NCI-H1048 (cell line): ENCODE measurements at regions not wholly inside any gene's neighbourhood (a gene's known extent, or its start where the extent isn't known, plus 50 kb on each side); places are given as distances from the start of the nearest gene placed in this dataset.
"Not testable (repeated sequence)": the region's sequence is repeated elsewhere in the genome, so short reads cannot be mapped to it uniquely, and the experiment has no call there.

ENCODE experiments used
- DNase-seq: peaks from one replicate; lab custom pipeline; 2025; lab: John Stamatoyannopoulos, UW

DNA sequence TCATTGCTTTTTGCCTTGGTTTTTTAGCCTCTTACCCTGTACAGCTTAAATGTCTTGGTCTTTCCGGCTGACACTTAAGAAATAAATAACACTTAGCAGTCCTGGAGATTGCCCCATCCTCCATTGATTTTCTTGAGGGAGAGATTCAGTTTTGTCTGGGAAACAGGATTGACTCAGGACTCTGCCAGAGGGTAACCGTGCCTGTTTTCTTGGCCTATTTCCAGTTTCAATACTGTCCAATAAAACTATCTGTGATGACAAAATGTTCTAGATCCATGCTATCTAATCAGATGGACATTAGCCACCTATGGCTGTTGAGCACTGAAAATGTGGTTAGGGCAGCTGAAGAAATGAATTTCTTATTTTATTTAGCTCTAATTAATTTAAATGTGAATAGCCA is 216.1 kb downstream of the DUSP10 start:
- no peak for DNase-seq

DNA sequence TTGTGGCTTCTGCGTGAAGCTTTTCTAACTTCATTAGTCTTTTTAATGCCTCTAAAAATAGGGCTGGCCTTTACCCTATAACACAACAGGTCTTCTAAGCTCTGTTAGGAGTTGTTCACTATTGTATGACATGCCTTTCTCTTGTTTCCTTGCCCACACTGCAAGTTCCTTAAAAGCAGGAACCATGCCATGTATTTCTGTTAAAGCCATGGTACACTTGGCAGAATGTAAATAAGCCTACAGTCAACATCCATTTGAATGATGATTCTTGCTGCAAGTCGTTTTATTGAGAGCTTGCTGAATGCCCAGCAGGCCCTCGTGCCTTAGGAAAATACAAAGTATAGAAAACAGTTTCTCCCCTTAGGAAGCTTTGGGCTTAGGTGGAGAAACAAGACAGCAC is 214.6 kb downstream of the DUSP10 start:
- DNase-seq = no peak

DNA sequence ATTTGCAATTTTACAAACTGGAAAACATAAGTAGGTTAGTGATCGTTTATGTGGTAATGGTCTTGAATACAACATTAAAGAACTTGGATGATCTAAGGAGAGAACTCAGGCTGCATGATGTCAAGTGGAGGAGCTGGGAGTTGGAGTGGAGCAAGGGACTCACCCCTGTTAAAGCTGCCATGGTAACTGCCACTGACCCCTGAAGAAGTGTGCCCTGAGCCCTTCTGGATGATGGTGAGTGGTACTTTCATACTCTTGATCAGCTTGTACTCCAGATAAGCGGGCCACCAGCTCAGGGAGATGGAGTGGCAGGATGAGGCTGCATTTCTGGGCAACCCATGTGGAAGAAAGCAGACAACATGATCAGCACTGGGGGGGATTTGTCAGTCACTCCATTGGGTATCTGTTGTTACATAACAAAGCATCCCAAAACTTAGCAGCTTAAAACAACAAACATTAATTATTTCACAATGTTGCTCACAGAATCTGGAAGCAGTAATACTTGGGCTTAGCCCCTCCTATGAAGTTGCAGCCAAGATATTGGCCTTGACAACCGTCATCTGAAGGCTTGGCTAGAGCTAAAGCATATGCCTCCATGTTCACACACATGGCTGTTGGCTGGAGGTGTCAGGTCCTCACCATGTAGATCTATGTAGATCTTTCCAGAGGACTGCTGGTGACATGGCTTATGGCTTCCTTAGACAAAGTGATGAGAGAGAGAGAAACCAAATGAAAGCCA is 213.8 kb downstream of the DUSP10 start:
- no peak for DNase-seq

DNA sequence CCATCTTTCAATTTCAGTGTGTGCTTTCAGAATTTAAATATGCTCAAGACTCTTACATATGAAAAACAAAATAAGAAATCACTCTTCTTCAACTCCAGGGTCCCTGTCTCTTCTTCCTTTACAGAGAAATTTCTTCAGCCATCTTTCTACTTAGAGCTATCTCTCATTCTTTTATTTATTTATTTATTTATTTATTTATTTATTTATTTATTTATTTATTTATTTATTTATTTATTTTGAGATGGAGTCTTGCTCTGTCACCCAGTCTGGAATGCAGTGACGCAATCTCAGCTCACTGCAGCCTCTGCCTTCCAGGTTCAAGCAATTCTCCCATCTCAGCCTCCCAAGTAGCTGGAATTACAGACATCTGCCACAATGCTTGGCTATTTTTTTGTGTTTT is 211.7 kb downstream of the DUSP10 start:
- DNase-seq = not testable (repeated sequence)

DNA sequence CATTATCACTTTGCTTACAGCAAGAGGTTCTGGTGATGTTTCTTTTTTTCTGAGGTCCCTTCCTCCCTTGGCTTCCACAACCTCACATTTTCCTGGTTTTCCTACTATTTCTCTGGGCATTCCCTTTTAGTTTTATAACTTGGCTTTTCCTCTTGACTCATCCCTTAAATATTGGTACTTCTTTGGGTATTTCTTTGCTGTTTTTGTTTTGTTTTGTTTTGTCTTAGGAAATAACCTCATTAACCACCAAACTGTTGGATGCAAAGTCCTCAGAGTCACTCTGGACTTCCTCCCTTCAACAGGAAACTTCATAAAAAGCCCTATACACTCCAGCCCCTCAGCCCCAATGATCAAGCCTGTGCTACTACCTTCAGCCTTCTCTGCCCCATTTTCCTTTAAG is 211.1 kb downstream of the DUSP10 start:
- DNase-seq = no peak

DNA sequence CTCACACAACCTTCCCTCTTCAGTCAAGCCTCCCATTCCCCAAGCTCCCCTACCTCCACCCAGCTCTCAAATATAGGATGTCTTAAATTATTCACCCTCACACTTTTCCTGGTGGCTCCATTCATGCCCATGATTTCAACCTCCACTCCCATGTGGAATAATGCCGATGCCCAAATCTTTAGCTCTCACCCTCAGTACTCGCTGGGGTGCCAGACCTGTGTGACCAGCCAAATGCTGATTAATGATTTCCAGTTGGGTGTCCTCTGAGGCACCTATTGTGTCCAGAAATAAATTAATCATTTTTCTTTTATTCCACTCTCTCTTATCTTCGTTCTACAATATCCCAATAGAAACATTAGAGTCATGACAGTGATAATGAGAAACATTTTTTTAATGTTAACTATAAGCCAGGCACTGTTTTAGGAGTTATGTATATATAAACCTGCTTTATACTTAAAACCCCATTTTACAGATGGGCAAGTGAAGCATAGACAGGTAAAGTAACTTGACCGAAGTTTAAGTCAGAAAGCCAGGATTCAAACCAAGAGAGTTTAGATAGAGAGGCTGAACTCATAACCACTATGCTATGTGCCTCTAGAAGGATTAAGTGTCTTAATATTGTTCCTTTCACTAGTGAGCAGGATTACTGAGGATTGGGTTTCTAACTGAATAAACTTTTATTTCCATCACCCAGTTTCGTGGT is 209.7 kb downstream of the DUSP10 start:
- DNase-seq = no peak

DNA sequence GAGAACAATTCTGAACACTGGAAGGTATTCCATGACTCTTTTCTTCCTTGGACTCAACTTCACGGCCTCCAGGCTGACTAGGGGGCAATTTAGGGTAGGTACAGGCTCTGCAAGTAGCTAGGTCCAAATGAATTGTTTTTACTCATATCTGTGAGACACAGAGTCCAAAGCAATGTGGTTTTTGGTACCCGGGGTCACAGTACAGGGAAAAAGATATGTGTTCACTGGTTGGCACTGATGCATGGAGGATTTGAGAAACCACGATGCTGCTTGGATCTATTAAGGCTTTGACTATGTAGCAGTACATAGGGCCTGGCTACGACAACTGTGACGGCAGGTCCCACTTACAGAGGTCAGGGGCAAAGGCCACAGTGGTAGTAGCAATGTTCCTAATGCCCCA is 200.6 kb downstream of the DUSP10 start:
- DNase-seq = no peak

DNA sequence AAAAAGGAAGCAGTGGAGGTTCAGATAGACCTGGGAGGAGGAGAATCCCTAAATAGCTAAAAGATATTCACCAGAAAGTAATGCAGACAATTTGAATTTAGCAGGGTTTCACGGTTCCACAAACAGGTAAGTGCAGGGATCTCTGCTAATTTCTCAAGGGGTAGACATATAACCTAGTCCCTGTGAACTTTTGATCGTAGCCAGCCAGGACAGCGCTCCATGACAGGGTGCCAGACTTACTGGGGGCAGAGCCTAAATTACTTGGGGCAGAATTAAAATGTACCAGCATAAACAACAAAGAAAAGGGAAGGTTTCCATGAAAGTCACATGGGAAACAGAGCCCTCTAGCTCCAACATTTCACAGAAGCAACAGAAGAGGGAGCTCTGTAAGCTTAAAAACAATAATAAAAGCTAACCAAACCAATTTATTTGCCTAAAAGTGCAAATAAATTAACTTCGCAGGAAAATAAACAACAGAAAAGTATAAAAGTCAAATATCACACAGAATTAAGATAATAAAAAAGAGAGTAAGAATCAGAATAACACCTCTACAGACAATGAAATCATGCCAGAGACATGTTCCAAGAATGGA is 198.3 kb downstream of the DUSP10 start:
- no peak for DNase-seq

DNA sequence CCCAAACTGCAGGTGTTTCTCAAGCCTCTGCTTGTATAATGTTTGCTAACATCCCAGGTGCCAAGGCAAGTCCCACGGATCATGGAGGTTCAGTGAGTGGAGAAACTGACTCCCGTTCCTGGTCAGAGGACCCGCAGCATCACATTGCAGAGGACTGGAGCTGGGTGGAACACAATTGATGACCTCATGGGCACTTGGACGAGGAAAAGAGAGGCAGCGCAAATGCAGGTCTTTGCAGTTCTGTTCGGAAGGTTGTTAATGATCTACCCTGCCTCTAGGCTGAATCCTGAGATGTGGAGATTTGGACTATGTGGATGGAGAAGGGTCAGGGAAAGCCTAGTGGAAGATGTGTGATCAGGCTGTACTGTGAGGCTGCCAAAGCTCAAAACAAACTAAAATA is 192.9 kb downstream of the DUSP10 start:
- DNase-seq = no peak

DNA sequence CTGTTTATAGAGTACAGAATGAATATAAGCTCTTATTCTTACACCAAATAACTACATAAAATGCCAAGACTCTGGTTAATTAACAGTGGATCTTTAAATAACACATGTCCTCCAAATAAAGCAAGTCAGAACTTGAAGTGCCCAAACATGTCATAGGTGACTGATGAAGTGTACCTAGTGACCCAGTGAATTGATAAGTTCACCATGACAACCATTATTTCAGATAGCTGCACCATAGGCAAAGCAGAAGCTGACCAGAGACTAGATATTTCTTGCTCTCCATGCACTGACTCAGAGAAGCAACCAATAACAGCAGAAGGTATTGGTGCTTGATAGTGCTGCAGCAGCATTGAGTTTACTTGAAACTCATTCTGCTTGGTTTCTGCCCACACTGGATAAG is 192.1 kb downstream of the DUSP10 start:
- DNase-seq = no peak

DNA sequence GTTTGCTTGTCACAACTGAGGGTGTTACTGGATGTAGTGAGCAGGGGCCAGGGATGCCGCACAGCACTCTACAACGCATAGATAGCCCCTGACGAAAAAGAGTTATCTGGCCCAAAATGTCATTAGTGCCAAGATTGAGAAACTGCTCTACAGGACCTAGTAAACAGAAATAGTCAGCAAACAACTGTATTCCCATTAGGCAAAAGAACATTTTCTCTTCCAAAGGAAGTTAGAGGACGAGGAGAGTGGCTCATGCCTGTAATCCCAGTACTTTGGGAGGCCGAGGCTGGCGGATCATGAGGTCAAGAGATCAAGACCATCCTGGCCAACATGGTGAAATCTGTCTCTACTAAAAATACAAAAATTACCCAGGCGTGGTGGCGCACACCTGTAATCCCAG is 189.1 kb downstream of the DUSP10 start:
- DNase-seq = not testable (repeated sequence)

DNA sequence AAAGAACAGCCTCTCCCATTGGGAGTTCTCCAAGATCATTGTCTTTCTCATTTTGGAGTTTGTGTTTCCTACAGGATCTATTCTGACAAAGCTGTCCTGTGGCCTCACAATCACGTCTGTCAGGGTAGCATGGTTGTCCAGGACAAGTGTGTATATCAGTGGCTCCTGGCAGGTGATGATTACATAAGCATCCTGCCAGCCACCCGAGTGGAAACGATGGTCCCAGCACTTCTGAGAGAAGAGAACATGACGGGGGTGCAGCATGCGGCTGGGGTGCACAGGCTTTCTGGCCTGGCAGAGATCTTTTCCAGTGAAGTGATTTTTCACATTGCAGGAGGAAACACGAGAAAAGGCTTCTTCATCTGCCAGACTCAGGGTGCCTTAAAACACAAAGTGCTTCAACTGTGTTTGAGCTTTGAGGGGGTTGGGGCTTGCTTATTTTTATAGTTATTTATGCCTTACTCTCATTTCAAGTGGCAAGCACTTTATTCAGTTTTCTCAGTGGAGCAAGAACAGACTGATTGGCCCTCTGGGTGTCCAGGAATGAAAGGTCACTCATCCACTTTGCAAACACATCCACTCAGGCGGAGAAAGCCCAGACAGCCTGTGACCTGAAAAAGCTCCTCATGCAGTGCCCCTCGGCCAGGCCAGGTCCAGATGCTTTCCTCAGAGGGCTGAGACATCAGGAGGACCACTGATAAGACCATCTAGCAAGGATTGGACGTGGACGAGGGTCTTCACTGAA is 186.0 kb downstream of the DUSP10 start:
- no peak for DNase-seq

DNA sequence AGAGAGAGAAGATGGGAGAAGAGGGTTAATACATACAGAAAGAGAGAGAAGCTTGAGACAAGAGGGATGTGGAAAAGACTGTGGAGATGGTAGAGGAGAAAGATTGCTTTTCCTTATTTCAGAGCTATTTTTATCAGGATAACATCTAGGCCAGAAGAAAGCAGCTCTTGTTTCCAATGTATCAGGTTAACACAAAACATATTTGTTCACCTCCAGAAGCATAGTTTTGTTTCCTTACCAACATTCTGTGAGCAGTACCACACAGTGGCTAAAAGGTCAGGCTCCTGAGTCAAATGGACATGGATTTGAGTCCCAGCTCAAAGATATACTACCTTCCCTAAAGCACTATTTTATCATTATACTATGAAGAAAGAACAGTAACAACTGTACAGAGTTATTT is 185.5 kb downstream of the DUSP10 start:
- no peak for DNase-seq

DNA sequence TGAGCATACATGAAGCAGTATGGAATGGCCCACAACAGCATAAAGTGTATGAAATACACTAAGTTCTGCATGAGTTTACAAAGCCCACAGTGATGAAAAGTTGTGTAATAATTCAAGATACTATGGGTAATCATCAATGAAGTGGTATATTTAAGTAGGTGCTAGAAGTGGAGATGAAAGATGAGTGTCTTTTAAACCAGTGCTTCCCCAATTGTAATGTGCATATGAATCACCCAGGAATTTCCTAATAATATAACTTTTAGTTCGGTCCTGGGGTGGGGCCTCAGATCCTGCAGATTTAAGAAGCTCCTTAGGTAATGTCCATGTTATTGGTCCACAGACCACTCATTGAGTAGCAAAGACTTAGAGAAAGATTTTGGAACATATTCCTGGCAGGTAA is 184.9 kb downstream of the DUSP10 start:
- no peak for DNase-seq

DNA sequence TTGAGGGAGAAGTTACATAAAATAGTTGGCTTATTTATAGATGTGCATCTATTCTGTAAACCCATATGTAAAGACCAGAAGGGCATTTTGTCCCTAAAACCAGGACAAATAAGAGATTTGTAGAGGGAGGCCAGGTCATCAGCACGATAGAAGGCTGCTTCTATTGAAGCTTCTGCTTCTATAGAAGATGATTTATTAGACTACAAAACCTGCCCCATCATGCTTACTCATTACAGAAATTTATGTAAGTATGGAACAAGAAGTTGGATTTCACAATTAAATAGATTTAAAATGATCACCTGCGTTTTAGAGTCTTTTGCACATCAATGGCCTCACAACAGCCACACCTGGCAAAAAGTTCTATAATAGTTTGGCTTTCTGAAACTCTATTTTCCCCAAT is 183.5 kb downstream of the DUSP10 start:
- no peak for DNase-seq

DNA sequence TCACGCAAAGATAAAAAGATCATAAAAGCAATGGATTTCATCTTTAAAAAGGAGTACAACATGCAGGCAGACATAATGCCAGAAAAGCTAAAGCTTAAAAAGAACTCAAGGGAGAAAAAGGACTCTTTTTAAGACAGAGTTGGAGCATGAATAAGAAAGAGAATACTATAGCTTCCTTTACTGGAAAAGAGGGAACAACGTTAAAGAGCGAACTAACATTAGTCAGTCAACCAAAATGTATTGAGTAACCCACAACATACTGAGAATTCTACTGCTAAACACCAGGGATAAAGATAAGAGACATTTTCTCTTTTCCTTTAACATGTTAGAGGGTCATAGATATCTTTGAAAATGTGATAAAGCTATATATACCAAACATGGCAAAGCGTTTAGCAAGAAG is 182.0 kb downstream of the DUSP10 start:
- DNase-seq = no peak

DNA sequence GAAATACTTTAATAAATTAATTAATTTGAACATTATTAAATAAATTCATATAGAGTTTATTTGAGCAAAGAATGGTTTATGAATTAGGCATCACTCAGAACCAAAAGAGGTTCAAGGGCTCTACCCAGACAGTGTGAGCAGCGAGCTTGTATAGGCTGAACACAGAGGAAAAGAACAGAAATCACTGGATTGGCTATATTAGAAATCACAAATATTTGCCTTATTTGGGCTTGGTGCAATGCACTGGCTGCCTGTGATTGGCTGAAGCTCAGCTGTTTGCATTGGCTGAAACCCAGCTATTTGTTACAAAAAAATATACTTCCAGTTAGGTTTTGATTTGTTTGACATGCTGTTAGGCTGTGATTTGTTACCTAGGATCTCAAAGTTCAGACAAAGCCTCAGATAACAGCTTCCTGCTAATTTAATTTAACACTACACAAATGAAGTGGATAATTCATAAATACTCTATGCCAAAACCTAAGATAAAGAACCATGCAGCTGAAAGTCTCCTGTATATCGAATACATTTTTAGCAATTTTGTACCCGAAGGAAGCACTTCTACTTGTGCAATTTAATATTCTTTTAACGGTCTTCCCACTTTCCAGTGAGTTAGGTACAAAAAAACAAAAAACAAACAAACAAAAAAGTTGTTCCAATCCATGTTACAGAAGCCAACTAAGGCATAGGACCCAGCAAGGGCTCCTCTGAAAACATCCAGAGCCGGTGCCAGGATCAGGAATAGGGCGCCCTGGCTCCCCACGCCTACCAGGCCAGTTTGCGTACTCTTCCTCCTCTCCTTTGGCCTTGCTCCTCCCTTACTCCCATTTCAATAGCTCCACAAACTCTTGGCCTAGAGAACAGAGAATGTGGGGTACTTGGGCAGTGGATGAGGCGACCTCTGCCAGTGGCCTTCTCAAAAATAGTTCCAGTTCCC is 179.1 kb downstream of the DUSP10 start:
- DNase-seq = no peak

DNA sequence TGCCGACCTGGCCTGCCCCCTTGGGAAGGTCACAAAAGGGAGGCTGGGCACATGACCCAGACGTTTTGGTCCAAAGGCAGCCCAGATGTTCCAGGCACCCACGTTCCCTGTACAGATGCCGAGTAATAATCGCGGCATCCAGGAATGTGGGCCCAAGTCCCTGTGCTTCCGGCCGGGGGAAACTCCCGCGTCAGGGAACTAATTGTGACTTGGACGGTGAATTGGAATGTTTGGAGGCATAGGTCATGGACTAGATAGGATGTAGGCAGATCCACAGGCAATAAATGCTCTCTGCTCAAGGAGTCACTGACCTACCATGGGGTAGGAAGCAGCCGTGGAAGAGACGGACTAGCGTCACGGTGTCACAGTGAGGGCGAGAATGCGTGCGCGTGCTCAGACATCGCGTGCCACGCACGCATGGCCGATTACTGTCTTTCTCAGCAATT is 178.4 kb downstream of the DUSP10 start:
- no peak for DNase-seq

DNA sequence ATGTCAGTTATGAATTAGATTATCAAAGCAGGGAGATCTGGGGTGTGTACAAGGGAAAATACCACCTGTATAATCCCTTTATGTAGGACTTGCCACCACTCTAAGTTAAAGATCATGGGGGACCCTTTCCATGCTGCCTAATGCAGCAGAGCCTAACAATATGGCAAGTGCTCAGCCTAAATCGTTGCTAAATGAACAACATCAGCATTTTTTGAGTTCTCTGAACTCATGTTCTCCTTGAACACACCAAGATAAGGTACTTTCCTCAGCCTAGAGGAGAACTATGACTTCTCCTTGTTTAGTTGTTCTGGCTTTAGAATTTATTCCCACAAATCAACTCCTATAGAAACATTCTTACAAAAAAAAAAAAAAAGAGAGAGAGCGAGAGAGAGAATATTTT is 177.0 kb downstream of the DUSP10 start:
- no peak for DNase-seq

DNA sequence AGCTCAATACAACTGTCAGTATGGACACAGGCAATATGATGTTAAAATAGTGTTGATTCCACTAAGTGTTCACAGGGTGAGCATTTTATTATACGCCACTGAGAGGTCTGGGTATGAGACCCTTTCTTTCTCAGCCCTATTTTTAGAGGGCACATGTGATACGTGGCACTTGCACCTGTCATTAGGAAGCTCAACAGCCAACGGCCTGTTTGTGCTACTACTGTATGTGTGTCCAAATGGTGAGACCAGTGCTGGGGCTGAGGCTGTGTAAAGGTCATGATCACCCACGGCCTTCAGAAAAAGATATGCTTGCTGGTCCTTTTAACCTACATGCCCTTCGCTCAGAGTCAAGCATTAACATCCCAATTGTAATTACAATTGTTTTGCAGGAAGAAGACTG is 176.2 kb downstream of the DUSP10 start:
- DNase-seq = no peak

DNA sequence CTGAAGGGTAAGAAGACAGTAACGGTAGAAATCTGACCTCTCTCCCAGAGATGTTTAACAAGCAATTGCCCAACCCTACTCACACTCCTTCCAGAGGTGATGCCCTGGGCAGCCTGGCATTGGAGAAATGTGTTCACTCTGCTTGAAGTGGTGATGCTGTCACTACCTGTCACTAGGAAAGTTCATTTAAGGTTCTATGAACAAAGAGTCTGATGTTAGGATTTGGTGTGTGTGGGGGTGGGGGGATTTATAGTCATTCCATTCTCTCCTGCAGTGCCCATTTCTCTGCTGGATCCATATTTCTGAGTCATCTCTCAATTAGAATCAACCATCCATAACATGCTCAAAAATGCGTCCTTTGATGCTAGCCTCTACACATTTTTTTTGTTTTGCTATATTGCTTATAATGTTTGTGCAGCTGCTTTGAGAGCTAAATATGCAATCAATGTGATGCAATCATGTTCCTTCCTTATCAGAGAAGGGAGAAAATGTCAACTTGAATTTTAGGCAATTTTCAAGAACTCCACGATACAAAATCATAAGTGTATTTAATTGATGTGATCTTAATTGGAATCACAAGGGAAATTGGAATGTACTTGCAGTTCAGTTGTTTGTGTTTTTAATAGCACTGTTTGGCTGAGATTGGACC is 173.9 kb downstream of the DUSP10 start:
- no peak for DNase-seq
